T-helper 1 cell treated with Interleukin-12 subunit alpha and Interleukin-12 subunit beta and Interleukin-4 antibody, amounts not matched to agents 30 ng/mL and 1 ng/mL, for 36 hours (primary cell): ENCODE measurements at regions not wholly inside any gene's neighbourhood (a gene's known extent, or its start where the extent isn't known, plus 50 kb on each side); places are given as distances from the start of the nearest gene placed in this dataset.

Experiments used
- intact Hi-C: fragments of 100-400 bp; cut with micrococcal nuclease; formaldehyde crosslinking; loops from one replicate; pipeline ENCODE4 v1.15.1; 2024

DNA sequence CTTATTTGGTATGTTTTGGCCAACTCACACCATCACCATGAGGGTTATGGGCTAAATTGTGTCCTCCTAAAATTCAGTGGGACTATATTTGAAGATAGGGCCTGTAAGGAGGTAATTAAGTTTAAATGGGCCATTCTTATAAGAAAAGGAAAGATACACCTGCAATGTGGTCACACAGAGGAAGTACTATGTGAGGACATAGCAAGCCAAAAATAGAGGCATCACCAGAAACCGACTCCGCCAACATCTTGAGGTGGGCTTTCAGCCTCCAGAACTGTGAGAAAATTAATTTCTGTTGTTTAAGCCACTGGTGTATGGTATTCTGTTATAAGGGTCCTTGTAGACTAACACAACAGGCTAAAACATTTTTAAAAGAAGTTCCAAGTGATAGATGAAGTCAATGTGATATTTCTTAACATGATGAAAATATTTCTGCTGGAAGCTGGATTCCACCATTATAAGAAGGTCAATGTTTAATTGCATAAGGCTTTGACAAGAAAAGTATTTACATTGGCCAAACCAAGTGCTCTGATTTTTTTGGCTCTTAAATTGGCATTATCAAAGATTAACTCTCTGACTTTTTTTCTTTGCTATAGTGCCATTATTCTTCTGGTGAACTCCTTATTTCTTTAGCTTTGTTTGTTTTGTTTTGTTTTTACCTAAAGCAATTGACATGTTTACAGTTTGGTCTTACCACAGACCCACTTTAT, 540.9 kb downstream of the PPARGC1A start:
- intact Hi-C loops, result no loop called here

DNA sequence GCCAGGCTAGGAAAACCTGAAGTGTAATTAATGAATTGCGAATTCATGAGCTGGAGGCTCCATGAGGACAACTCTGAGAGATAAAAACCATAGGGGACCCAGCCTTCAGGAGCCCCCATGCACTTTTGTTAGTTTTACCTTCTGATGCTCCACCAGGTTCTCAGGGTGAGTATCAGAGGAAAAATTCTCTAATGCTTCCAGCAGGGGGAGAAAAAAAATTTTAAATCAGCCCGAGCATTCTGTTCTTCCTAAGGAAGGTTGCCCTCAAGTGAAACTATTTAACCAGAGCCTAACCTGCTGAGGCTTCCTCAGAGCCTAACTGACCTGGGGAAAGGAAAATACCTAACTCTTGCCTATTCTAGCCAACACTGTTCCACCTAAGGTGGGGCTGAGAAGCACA, 552.6 kb downstream of the PPARGC1A start:
- intact Hi-C loops, result no loop called here

DNA sequence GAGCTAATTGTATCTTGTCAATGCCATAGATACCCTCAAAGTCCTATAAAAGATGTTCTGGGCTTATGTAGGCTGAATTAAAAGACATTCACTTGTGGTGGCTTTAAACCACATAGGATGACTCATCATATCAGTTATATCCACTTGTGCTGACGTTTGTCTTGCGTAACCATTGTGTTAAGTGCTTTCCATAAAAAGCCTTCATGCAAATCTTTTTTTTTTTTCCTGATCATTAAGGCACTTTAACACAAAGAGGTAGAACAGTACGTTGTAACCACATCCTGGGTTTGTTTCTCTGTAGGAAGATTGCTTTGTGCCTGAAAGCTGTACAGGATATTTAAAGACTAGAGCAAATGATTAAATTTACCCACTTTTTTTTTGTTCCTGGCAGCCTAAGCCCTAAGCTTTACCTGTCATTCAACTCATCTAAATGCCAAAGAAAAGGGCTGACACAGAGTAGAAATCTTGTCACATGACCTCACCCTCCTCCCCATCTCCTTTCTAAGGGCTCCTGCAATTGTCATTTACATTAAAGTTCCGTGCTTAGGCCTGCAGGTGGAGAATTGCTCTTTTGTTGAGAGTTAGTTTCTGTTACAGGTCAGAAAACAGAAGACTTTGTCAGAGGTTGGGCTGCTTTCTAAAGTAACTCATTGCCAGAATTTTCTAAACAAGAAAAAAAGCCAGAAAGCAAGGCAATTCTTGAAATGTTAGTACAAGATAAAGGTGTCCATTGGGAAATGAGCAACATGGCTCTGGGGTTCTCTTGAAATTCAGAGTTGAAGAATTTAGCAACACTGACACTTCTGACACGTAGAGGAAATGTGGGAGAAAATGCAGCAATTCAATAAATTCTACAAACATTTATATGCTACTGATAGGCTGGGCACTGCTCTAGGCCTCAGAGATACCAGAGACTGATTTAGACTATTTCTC, 555.6 kb downstream of the PPARGC1A start:
- intact Hi-C loops, result loop anchor here (1.0 to 5.0 kb wide), 7 partner anchors 29 to 1903 kb away; partner anchors contain the start of gene DHX15

DNA sequence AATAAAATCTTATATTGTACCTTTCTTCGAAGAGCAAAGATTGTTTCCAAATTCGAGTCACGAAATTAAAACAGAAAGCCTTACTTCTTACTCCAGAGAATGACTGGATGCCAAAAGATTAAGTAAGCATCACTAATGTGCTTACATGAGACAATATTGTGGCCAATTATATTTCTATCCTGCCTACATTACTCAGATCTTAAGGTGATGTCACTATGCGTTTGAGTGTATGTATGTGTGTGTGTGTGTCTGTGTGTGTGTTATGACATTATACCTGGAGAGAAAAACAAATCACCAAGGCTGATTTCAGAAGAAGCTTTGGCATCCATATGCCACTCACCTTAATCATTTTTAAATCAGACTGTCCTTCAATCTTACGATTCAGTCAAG, 556.3 kb downstream of the PPARGC1A start:
- intact Hi-C loops, result loop anchor here (5.0 kb wide), 4 partner anchors 279 to 1904 kb away; partner anchors contain the start of gene DHX15

DNA sequence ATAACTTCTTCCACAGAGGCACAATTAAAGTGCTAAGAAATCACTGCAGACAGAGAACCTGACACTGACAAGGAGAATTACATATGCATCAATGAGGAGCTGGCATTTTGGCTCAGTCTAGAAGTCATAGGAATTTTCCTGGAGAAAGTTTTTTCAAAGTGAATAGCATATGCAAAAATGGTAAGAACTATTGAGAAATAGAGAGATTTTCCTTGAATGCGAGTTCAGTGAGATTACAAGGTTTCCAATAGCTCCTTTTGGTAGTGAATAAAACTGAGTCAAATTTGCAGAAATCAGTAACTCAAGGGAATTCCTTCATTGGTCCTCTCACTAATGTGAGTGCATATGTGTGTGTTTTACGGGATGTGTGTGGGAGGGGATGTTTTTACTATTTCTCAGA, 557.5 kb downstream of the PPARGC1A start:
- intact Hi-C loops, result loop anchor here (5.0 kb wide), 4 partner anchors 280 to 1905 kb away; partner anchors contain the start of gene DHX15

DNA sequence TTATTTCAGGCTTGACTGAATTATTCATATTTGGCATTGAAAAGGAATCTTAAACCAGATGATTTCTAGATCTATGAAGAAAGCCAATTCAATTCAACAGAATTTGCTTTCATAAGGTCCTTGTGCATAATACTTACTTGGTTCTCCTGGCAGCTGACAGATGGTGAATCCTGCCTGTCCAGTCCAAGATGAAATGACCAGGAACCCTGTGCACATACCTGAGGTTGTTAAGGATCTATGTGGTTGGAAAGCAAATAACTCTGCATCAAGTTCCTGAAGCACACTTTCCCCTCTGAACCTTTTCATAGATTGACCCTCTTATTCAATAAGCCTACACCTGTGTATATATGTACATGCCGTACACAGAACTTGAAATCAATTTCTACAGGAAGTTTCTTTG, 562.7 kb downstream of the PPARGC1A start:
- intact Hi-C loops, result no loop called here

DNA sequence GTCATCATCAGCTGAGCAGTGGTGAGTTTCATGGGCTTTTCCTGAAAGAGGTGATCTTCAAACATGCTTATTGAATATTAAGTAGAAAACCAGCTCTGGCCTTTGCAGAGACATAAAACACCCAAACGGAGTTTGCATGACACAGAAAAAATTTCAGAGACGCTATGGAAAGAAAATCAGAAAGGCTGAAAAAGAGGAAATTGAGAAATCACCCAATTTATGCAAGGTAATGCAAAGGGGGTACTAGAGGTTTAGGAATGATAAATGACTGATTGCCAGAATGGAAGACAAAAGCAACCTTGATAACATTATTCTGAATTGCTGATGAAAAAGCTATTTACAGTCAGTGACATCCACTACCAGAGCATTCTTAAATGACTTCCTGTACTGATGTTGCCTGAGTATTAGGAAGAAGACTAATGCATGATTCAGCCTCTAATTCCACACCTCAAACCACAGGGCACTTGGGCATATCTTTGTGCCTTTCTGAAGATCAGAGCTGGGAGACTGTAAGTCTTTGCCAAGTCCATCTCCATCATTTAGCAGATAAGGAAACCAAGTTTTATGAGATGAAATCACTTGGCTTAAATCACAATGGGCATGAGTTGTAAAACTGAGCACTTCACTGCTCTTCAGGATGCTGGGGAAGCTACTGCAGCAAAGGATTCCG, 565.7 kb downstream of the PPARGC1A start:
- intact Hi-C loops, result no loop called here

DNA sequence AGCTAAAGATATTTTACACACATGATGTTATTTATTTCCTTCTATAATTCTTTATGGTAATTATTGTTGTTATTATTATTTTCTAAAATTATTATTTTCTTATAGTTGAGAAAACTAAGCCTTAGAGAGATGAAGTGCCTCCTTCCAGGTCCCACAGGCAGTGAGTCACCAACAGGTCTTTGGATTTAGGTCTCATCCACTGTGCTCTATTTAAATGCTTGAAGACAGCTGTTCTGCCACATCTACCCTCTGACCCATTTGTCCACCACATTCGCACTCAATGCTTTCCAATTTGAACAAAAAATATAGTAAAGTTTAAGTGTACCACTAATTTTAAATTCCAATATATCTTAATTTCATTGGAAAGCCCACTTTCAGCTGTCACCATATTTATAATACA, 566.4 kb downstream of the PPARGC1A start:
- intact Hi-C loops, result no loop called here

DNA sequence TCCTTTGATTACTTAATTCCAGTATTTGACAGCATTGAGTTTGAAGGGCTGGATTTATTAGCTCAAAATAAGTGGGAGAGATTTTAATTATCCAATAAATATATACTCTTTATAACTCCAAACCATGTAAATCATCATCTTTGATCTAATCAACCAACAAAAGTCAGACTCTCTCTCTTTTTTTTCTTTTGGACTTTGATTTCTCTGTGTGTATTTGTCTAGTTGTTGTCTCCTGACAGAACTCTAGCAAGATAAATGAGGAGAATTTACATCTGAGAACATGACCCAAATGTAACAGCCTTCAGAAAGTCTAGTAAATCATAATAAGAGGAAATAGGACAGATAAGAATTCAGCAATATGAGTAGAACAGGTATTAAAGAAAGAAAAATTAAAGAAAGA, 567.1 kb downstream of the PPARGC1A start:
- intact Hi-C loops, result no loop called here

DNA sequence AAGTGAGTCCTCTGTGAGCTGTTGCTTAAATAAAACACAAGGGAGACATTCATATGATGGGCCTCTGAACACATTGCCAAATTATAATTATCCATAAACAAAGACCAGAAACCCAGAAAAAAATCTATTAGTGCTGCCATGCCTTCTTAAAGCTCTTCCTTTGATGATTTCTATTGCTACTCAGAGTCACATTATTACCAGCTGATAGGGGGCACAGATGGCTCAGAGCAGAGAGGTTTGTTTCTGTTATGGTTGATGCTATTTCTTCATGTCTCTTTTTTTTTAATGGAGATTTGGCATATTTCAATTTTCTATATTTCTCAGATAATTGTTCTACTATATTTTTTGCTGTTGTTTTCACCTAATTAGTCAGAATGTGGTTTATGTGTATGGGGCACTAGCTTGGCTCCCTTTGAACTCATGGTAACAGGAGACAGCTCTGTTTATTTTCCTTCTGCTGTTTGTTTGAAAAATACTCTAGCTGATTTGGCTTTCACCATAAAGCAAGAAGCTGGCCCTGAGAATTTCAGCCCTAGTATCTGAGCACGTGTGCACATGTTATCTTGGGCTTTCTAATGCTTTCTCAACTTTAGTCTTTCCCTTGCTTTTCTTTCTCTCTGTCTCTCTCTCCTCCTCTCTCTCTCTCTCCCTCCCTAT, 568.8 kb downstream of the PPARGC1A start:
- intact Hi-C loops, result no loop called here

DNA sequence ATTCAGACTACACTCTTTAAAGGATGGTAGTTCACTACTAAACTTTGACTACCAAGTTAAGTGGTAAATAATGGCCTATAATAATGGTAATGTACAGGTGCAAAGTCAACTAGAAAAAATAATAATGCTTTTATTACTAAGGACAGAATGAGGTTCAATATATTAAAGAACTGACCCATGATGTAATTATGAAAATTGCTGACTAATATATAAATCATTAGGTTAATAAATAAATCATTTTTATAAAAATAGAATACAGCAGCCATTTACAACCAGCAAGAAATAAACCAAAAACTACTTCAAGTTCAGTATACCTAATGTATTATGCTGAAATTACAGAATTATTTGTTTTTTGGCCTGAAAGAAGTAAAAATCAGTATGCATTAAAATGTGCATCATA, 577.2 kb downstream of the PPARGC1A start:
- intact Hi-C loops, result no loop called here

DNA sequence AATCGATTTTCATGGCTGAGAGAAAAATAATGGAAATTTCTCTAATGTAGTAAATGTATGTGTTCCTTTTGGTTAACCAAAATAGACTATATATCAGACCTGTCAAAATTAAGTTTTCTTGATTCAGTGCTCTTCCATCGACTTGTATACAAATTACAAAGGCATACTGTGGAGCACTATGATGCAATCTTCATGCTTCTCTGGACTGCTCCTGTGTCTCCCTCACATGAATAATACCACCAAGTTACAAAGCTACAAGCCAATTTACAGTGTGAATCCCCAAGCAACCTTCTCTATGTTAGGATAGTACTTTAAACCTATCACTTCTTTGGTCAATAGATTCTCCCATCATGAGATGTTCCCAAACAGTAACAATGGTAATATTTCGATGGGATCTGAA, 577.9 kb downstream of the PPARGC1A start:
- intact Hi-C loops, result no loop called here

DNA sequence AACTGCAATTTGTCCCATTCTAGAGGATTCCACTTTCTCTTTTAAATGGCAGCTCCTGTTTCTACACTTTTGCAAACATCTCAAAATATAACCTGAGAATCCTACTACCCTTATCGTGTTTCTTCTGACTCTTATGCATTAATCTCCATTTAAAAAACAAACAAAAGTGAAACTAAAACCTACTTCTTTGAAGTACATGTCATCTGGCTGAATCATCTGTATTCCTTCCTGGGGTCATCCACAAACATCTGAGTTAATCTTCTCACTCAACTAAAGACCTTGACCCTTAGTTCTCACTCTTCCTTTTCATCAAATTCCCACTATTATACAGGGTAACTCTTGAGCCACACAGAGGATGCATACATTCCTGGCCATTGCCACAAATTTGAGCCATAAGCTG, 584.8 kb downstream of the PPARGC1A start:
- intact Hi-C loops, result loop anchor here (1.0 kb wide), 2 partner anchors 13 to 29 kb away; no protein-coding TSS in a partner anchor

DNA sequence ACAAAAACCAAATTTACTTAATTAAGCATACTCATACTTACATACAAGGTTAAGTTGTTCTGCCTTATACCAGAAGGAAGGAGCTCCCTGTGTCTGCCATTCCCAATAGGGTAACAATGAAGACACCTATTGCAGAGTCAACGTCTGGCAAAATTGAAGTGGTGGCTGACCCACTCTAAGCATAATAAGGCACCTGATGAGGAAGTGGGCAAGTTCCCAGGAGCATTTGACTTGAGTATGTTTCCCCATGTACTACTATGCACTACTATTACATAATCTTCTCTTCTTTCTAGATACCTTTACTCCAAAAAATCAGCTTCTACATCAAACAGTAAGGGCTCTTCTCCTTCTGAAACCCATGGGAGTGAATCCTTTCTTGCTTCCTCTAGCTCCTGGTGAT, 591.5 kb downstream of the PPARGC1A start:
- intact Hi-C loops, result no loop called here

DNA sequence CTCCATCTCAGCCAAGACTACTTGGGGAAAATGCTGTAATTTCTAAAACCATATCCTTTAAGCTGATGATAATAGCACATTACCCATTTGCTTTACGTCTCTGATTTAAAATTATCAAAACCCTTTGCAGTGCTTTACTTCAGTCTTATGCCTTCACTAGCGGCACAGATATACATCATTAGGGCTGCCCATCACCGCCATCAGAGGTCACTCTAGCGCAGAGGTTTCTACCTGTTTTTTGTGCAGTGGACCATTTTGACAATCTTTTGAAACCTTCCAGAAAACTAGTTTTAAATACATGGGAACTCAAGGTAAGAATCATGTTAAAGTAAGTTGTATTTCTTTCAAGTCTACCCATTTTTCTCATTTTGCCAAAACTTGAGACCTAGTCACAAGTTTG, 592.5 kb downstream of the PPARGC1A start:
- intact Hi-C loops, result no loop called here

DNA sequence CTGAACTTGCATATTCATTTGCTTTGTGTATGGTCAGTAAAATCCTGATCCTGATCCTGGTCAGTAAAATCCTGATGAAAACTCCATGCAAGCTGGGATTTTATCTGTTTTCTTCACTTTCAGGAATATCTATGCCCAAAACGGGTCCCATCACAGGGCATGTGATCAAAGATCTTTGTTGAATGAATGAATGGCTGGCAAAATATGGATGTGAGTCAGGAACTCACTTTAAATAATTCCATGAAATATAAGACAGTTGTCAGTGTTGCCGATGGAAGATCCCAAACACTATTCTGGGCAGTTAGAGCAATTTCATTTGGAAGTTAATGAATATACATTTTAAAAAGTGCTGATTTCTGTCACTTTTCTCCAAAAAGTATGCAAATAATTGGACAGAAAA, 598.4 kb downstream of the GBA3 start:
- intact Hi-C loops, result no loop called here

DNA sequence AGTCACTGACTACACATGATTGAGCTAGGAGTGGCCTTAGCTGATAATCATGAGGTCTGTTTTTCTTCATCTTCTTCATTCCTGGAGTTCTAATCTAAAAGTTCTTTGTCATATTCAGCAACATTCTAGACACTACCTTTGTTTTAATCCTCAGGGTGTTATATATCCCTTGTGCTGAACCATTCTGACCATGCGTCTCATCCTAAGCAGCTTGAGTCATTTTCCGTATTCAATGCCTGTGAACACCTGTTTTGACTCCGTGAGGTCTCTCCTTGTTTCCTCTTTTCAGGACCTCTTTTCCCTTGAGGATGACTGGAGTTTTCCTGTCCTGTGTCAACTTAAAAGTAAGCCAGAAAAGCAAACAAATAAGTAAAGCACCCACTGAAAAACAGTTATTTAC, 597.9 kb downstream of the GBA3 start:
- intact Hi-C loops, result no loop called here

DNA sequence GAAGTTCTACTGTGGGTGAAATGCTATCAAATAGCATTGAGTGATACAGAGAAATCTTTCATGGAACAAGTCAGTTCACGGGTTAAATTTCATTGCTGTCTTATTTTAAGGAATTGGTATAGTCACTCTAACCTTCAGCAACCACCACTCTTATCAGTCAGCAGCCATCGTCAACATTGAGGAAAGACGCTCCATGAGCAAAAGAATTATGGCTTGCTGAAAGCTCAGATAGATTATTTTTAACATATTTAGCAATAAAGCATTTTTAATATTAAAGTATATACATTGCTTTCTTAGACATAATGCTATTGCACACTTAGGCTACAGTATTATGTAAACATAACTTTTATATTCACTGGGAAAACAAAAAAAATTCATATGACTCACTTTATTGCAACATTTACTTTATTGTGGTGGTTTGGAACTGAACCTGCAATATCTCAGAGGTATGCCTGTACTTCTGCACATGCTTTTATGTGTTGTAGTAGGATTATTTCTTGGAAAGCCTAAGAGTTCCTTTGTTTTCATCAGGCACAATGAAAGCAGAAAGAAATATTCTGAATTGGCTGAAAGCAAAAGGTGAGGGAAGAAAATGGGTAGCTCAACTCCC, 586.7 kb downstream of the GBA3 start:
- intact Hi-C loops, result no loop called here

DNA sequence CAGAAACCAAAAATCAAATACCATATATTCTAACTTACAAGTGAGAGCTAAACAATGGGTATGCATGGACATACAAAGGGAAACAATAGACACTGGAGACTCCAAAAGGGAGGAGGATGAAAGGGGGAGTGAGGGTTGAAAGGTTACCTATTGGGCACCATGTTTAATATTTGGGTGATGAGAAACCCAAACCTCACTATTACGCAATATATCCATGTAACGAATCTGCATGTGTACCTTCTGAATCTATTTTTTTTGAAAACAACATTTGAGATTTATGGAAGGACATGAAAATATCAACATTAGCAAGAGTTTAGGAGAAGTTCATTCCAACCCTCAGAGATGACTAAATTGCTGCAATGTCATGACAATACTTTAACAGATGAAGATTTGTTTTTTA, 586.1 kb downstream of the GBA3 start:
- intact Hi-C loops, result no loop called here

DNA sequence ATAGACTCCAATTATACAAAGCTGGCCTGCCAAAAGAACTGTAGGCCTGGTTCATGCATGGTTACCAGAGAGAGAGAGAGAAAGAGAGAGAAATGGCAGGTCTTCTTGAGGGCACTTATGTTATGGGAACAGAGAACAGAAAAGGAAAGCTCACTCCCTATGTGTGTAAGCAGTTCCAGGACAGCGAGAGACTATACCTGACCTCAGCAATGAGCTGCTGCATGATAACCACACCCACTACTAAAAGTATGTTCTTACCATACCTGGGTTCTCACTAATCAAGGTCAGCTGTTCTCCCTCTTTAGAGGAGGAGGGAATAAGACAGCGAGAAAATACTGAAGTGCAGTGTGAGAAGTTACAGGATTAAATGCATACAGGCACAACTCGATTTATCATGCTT, 583.3 kb downstream of the GBA3 start:
- intact Hi-C loops, result no loop called here

DNA sequence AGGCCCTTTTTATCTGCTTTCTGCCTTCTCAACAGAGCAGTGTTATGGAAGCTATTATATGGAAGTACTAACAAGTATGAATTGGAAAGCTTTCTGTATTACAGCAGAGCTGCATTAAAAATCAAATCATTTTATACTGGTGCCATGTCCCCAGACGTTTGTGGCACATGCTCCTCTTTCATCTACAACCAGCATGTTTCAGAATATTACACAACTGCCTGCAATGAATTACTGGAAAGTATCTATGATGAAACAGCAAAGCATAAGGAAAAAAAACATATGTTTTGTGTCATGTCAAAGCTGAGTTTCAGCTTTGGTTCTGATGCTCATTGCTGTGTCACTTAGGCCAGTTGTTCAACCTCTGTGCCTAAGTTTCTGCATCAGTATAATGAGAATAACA, 576.8 kb downstream of the GBA3 start:
- intact Hi-C loops, result no loop called here
